Chondrocyte (in vitro differentiated cells): ENCODE measurements at regions not wholly inside any gene's neighbourhood (a gene's known extent, or its start where the extent isn't known, plus 50 kb on each side); places are given as distances from the start of the nearest gene placed in this dataset.

Experiments used
- DNase-seq: peaks from one replicate; pipeline ENCODE4 v3.0.0; 2021; ENCODE audit warnings: mixed read lengths, low spot score
- H3K27ac Mint-ChIP-seq: one replicate; pipeline ENCODE4 v1.8.0; 2021; ENCODE audit warnings: mild to moderate bottlenecking, moderate library complexity, mixed read lengths; ENCODE audit not compliant: unreplicated experiment
- H3K27me3 Mint-ChIP-seq: 2 replicates; pipeline ENCODE4 v1.8.0; 2021; ENCODE audit warnings: low read depth, mixed read lengths
- H3K36me3 Mint-ChIP-seq: 2 replicates; pipeline ENCODE4 v1.8.0; 2021; ENCODE audit warnings: low read depth, mixed read lengths
- H3K4me1 Mint-ChIP-seq: 2 replicates; pipeline ENCODE4 v1.8.0; 2021; ENCODE audit warnings: low read depth, mild to moderate bottlenecking, mixed read lengths
- H3K4me3 Mint-ChIP-seq: one replicate; pipeline ENCODE4 v1.8.0; 2021; ENCODE audit warnings: mild to moderate bottlenecking, moderate library complexity, mixed read lengths; ENCODE audit not compliant: unreplicated experiment
- H3K9me3 Mint-ChIP-seq: 2 replicates; pipeline ENCODE4 v1.8.0; 2021; ENCODE audit warnings: low read depth, mixed read lengths
- TF ChIP-seq, protein P1 (sequence below): fragments of 200-600 bp; sonication (generic); IDR thresholded peaks from 2 replicates; pipeline ENCODE4 v1.5.0; 2021; ENCODE audit warnings: antibody characterized with exemption, mild to moderate bottlenecking, moderate library complexity

DNA sequence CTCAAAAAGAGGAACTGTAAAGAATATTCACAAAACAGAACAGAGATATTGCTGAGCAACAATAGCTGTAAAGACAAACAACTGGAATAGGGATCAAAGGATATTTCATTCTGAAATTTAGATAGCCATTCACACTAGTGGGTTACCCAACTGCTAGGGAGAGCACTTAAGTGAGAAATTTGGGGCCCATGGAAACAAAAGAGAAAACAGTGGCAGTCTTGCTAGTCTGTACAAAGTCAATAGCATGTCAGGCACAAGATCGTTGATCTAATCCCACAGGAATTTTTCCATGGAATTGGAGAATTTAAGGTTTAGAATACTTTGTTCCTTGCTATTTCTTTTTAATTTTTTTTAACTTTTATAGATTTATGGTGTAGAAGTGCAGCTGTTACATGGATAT is 467.0 kb downstream of the PCDH18 start:
- Mint-ChIP-seq H3K9me3 (peaks cover 5% of the 10 kb centered on the region), H3K27ac (no peak overlapping the region), H3K36me3 (no peaks in the 10 kb centered on the region), H3K4me3 (no peak overlapping the region), H3K4me1 (peaks cover 4% of the 10 kb centered on the region), H3K27me3 (no peaks in the 10 kb centered on the region)
- TF ChIP-seq, protein P1, sequence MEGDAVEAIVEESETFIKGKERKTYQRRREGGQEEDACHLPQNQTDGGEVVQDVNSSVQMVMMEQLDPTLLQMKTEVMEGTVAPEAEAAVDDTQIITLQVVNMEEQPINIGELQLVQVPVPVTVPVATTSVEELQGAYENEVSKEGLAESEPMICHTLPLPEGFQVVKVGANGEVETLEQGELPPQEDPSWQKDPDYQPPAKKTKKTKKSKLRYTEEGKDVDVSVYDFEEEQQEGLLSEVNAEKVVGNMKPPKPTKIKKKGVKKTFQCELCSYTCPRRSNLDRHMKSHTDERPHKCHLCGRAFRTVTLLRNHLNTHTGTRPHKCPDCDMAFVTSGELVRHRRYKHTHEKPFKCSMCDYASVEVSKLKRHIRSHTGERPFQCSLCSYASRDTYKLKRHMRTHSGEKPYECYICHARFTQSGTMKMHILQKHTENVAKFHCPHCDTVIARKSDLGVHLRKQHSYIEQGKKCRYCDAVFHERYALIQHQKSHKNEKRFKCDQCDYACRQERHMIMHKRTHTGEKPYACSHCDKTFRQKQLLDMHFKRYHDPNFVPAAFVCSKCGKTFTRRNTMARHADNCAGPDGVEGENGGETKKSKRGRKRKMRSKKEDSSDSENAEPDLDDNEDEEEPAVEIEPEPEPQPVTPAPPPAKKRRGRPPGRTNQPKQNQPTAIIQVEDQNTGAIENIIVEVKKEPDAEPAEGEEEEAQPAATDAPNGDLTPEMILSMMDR, result no peak
- DNase-seq, result no peak

DNA sequence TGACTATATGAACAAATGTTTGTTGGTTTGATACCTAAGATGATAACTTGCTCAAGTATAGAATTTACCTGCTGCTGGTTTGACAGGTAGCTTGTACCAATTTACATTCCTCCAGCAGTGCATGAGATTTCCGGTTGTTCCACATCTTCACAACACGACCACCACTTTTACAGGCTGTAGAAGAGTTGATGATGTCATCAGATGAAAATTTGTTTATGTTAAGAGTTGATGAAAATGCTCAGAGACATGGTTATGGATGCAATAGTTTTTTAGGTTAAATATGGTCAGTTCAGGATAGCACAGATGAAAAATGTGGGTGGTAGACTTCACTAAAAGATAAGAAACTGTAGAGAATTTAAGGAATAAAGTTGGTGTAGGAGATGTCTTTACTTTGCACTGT is 468.3 kb downstream of the PCDH18 start:
- no peak for DNase-seq
- Mint-ChIP-seq H3K4me3 (no peak overlapping the region), H3K4me1 (peaks cover 4% of the 10 kb centered on the region), H3K27me3 (no peaks in the 10 kb centered on the region), H3K36me3 (no peaks in the 10 kb centered on the region), H3K27ac (no peak overlapping the region), H3K9me3 (peaks cover 2% of the 10 kb centered on the region)
- TF ChIP-seq, protein P1, result no peak

- H3K36me3 Mint-ChIP-seq, result no peaks in the 10 kb centered on the region
- no peak overlapping the region for H3K4me3 Mint-ChIP-seq
- no peaks in the 10 kb centered on the region for H3K4me1 Mint-ChIP-seq
- no peaks in the 10 kb centered on the region for H3K27me3 Mint-ChIP-seq
- no peak overlapping the region for H3K27ac Mint-ChIP-seq
- DNase-seq, result no peak
- TF ChIP-seq, protein P1, result no peak
- H3K9me3 Mint-ChIP-seq, result no peaks in the 10 kb centered on the region
These were observed 489.1 kb downstream of the PCDH18 start for GRCh38 chr4:137043184-137043583.

GRCh38 chr4:137039370-137039769 is 492.9 kb downstream of the PCDH18 start:
- no peaks in the 10 kb centered on the region for H3K9me3 Mint-ChIP-seq
- no peak overlapping the region for H3K27ac Mint-ChIP-seq
- TF ChIP-seq, protein P1, result no peak
- H3K36me3 Mint-ChIP-seq, result no peaks in the 10 kb centered on the region
- no peaks in the 10 kb centered on the region for H3K27me3 Mint-ChIP-seq
- DNase-seq, result no peak
- H3K4me3 Mint-ChIP-seq, result no peak overlapping the region
- H3K4me1 Mint-ChIP-seq, result no peaks in the 10 kb centered on the region

DNA sequence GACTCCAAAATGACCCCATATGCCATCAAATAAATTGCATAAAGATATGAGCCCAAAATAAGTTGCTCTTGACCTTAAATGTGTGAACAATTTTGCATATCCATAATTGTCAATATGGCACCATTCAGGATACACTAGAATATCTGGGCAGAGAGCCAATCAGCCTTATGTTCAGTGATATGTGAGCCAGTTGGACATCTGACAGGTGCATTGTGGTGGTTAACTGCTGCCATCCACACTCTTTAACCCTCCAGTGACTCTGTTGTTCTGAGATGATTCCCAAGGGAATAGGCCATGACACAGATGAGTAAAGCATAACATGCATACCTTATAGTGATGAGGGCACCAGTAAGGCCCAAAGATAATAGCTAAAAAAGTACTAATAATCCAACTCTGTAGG is 500.1 kb downstream of the PCDH18 start:
- Mint-ChIP-seq H3K27ac (no peak overlapping the region), H3K4me1 (no peaks in the 10 kb centered on the region), H3K27me3 (no peaks in the 10 kb centered on the region), H3K4me3 (no peak overlapping the region), H3K36me3 (no peaks in the 10 kb centered on the region), H3K9me3 (peaks cover 16% of the 10 kb centered on the region)
- TF ChIP-seq, protein P1, result no peak
- no peak for DNase-seq
